OCI-LY7 (cell line): ENCODE measurements at regions not wholly inside any gene's neighbourhood (a gene's known extent, or its start where the extent isn't known, plus 50 kb on each side); places are given as distances from the start of the nearest gene placed in this dataset.

Experiments
- BruUV-seq: library from RNA; stranded (reverse); fragments of 400-500 nt; replicated peaks from 2 replicates; lab custom pipeline; 2021; lab: Mats Ljungman, UMichigan
- CTCF ChIA-PET: fragments of 300-600 bp; sonication (Branson Sonifier 250); formaldehyde crosslinking; loops from one replicate; lab custom pipeline; 2022; ENCODE audit warnings: antibody characterized with exemption; ENCODE audit not compliant: unreplicated experiment; lab: Charles Lee
- POLR2A ChIA-PET: fragments of 300-600 bp; sonication (Branson Sonifier 250); formaldehyde crosslinking; loops from one replicate; lab custom pipeline; 2022; ENCODE audit warnings: antibody characterized with exemption; lab: Charles Lee
- DNase-seq: peaks from one replicate; pipeline ENCODE4 v3.0.0-alpha.2; 2015; ENCODE audit warnings: low spot score
- H2AFZ ChIP-seq: fragments of 200-600 bp; sonication (generic), shearing (Covaris generic); 2 replicates; pipeline ENCODE4 v1.6.1; 2014; ENCODE audit warnings: mild to moderate bottlenecking, antibody characterized with exemption, low read length, moderate library complexity
- H3K27ac ChIP-seq: fragments of 200-600 bp; sonication (generic); 2 replicates; pipeline ENCODE4 v1.5.1; 2014; ENCODE audit warnings: mixed run types, low read depth, mild to moderate bottlenecking, moderate library complexity, low read length, inconsistent platforms; ENCODE audit not compliant: poor library complexity, severe bottlenecking
- H3K36me3 ChIP-seq: fragments of 200-600 bp; sonication (generic); 2 replicates; pipeline ENCODE4 v1.6.1; 2014; ENCODE audit warnings: mild to moderate bottlenecking, antibody characterized with exemption, low read length, moderate library complexity, mixed read lengths; ENCODE audit not compliant: insufficient read depth
- H3K4me1 ChIP-seq: fragments of 200-600 bp; sonication (generic); 2 replicates; pipeline ENCODE4 v1.5.1; 2014; ENCODE audit warnings: mild to moderate bottlenecking, low read length; ENCODE audit not compliant: insufficient read depth, poor library complexity, severe bottlenecking
- H3K4me2 ChIP-seq: fragments of 200-600 bp; sonication (generic); 2 replicates; pipeline ENCODE4 v1.6.1; 2014; ENCODE audit warnings: mild to moderate bottlenecking, low read length
- H3K4me3 ChIP-seq: fragments of 200-600 bp; sonication (generic); 2 replicates; pipeline ENCODE4 v1.5.1; 2014; ENCODE audit warnings: mild to moderate bottlenecking, low read depth, low read length; ENCODE audit not compliant: poor library complexity, severe bottlenecking
- H3K79me2 ChIP-seq: fragments of 200-600 bp; sonication (generic); 2 replicates; pipeline ENCODE4 v1.6.1; 2016; ENCODE audit warnings: low read depth, mild to moderate bottlenecking, low read length, moderate library complexity, mixed read lengths; ENCODE audit not compliant: insufficient read depth
- H3K9me2 ChIP-seq: fragments of 200-600 bp; sonication (generic); 2 replicates; pipeline ENCODE4 v1.6.1; 2016; ENCODE audit warnings: mild to moderate bottlenecking, low read length, mixed read lengths; ENCODE audit not compliant: insufficient read depth
- H3K9me3 ChIP-seq: fragments of 200-600 bp; sonication (generic); 2 replicates; pipeline ENCODE4 v1.6.1; 2014; ENCODE audit warnings: mild to moderate bottlenecking, mixed run types, low read length, mixed read lengths
- H4K20me1 ChIP-seq: fragments of 200-600 bp; sonication (generic); 2 replicates; pipeline ENCODE4 v1.6.1; 2014; ENCODE audit warnings: mild to moderate bottlenecking, antibody characterized with exemption, low read length, moderate library complexity, mixed read lengths; ENCODE audit not compliant: insufficient read depth
- CTCF ChIP-seq: fragments of 200-600 bp; sonication (generic); conservative IDR thresholded peaks from 2 replicates; pipeline ENCODE4 v1.5.1; 2014; ENCODE audit warnings: mild to moderate bottlenecking, antibody characterized with exemption, low read length, moderate library complexity, mixed read lengths
- EZH2phosphoT487 ChIP-seq: fragments of 200-600 bp; sonication (generic); IDR thresholded peaks from 2 replicates; pipeline ENCODE4 v1.6.1; 2018; ENCODE audit warnings: low read depth, borderline replicate concordance, mild to moderate bottlenecking, mixed run types, antibody characterized with exemption, low read length, moderate library complexity, mixed read lengths
- intact Hi-C: fragments of 100-400 bp; cut with micrococcal nuclease; formaldehyde crosslinking; loops from one replicate; pipeline ENCODE4 v1.10.0; 2022; ENCODE audit not compliant: unreplicated experiment

GRCh38 chr10:123538401-123539320 lies 127.5 kb upstream of the GPR26 start:
- peak overlapping the region; percentile 65 for H3K4me2 ChIP-seq
- intact Hi-C loops: loop anchor here (5.0 kb wide), 2 partner anchors 136 to 391 kb away; partner anchors contain the start of gene HMX2
- ChIA-PET CTCF (interaction anchor here (0.5 kb wide), 1 partner anchor 13 kb away, joined by 4 read pairs; no protein-coding TSS in a partner anchor), POLR2A (no interaction called here)
- BruUV-seq: no TSS peak
- no peak for TF ChIP-seq EZH2phosphoT487
- no peak for TF ChIP-seq CTCF
- H3K36me3 ChIP-seq: no peaks in the 10 kb centered on the region
- 0 out of 2 replicates have a peak, but pooled peaks cover 2% of the 10 kb centered on the region for H3K9me3 ChIP-seq
- no peaks in the 10 kb centered on the region for H3K9me2 ChIP-seq
- no peak for DNase-seq
- no peaks in the 10 kb centered on the region for H4K20me1 ChIP-seq
- no peaks in the 10 kb centered on the region for H3K79me2 ChIP-seq
- H3K4me1 ChIP-seq: peaks cover 33% of the 10 kb centered on the region
- no peak overlapping the region for H3K4me3 ChIP-seq
- peak overlapping the region; percentile 48; the same call in 1 of the 2 replicates for H2AFZ ChIP-seq
- H3K27ac ChIP-seq: peak overlapping the region; percentile 77

- Histone ChIP-seq H3K79me2 (no peaks in the 10 kb centered on the region), H3K4me1 (no peaks in the 10 kb centered on the region), H3K36me3 (no peaks in the 10 kb centered on the region), H3K4me2 (no peak overlapping the region), H2AFZ (no peak overlapping the region), H3K4me3 (no peak overlapping the region), H3K27ac (no peak overlapping the region), H4K20me1 (no peaks in the 10 kb centered on the region), H3K9me2 (no peaks in the 10 kb centered on the region), H3K9me3 (peaks cover 25% of the 10 kb centered on the region)
- intact Hi-C loops: no loop called here
- BruUV-seq: no TSS peak
- ChIA-PET POLR2A (no interaction called here), CTCF (no interaction called here)
- no peak for TF ChIP-seq CTCF
- TF ChIP-seq EZH2phosphoT487: no peak
- DNase-seq: no peak
Measured at GRCh38 chr10:123544986-123545385, 121.2 kb upstream of the GPR26 start.

- Histone ChIP-seq H2AFZ (no peak overlapping the region), H3K4me1 (no peaks in the 10 kb centered on the region), H3K9me2 (no peaks in the 10 kb centered on the region), H3K4me3 (no peak overlapping the region), H3K9me3 (peaks cover 22% of the 10 kb centered on the region), H4K20me1 (no peaks in the 10 kb centered on the region), H3K4me2 (no peak overlapping the region), H3K36me3 (no peaks in the 10 kb centered on the region), H3K79me2 (no peaks in the 10 kb centered on the region), H3K27ac (no peak overlapping the region)
- POLR2A ChIA-PET: interaction anchor here (0.5 to 1.0 kb wide), 2 partner anchors 11 to 854 kb away, joined by 3 to 5 read pairs; no protein-coding TSS in a partner anchor
- BruUV-seq: no TSS peak
- intact Hi-C loops: no loop called here
- TF ChIP-seq CTCF: no peak
- no peak for TF ChIP-seq EZH2phosphoT487
- CTCF ChIA-PET: no interaction called here
- DNase-seq: no peak
Measured at GRCh38 chr10:123548770-123549169, 117.4 kb upstream of the GPR26 start.
